Loucy (cell line): ENCODE measurements at regions not wholly inside any gene's neighbourhood (a gene's known extent, or its start where the extent isn't known, plus 50 kb on each side); places are given as distances from the start of the nearest gene placed in this dataset.

Experiments used
- H2AFZ ChIP-seq: fragments of 200-600 bp; sonication (generic); 2 replicates; pipeline ENCODE4 v1.6.0; 2016; ENCODE audit warnings: antibody characterized with exemption, mild to moderate bottlenecking, low read length, moderate library complexity
- H3F3A ChIP-seq: fragments of 200-600 bp; 2 replicates; pipeline ENCODE4 v1.6.0; 2016; ENCODE audit warnings: antibody characterized with exemption, low read depth, mild to moderate bottlenecking
- H3K27me3 ChIP-seq: fragments of 200-600 bp; sonication (generic); 2 replicates; pipeline ENCODE4 v1.6.1; 2014; ENCODE audit warnings: low read length, mild to moderate bottlenecking; ENCODE audit not compliant: insufficient read depth, poor library complexity, severe bottlenecking
- H3K36me3 ChIP-seq: fragments of 200-600 bp; sonication (generic); 2 replicates; pipeline ENCODE4 v1.6.1; 2016; ENCODE audit warnings: low read length; ENCODE audit not compliant: insufficient read depth
- H3K4me1 ChIP-seq: fragments of 200-600 bp; sonication (generic); 2 replicates; pipeline ENCODE4 v1.5.1; 2014; ENCODE audit warnings: low read length, mild to moderate bottlenecking; ENCODE audit not compliant: insufficient read depth, poor library complexity, severe bottlenecking
- H3K4me2 ChIP-seq: fragments of 200-600 bp; sonication (generic); 2 replicates; pipeline ENCODE4 v1.6.0; 2014; ENCODE audit warnings: antibody characterized with exemption, low read length, low read depth, mild to moderate bottlenecking; ENCODE audit not compliant: poor library complexity, severe bottlenecking
- H3K4me3 ChIP-seq: fragments of 200-600 bp; sonication (generic); 2 replicates; pipeline ENCODE4 v1.5.1; 2014; ENCODE audit warnings: low read length, mild to moderate bottlenecking, mixed read lengths; ENCODE audit not compliant: poor library complexity, severe bottlenecking
- H3K79me2 ChIP-seq: fragments of 200-600 bp; sonication (generic); 2 replicates; pipeline ENCODE4 v1.6.1; 2014; ENCODE audit warnings: low read length; ENCODE audit not compliant: insufficient read depth
- H3K9ac ChIP-seq: fragments of 200-600 bp; sonication (generic); 2 replicates; pipeline ENCODE4 v1.6.0; 2014; ENCODE audit warnings: mild to moderate bottlenecking, low read depth, low read length, moderate library complexity; ENCODE audit not compliant: poor library complexity, severe bottlenecking
- H3K9me2 ChIP-seq: fragments of 200-600 bp; sonication (generic); replicated peaks from 2 replicates; pipeline ENCODE4 v1.6.1; 2016; ENCODE audit warnings: low read depth, low read length, mixed read lengths
- H3K9me3 ChIP-seq: fragments of 200-600 bp; sonication (generic); 2 replicates; pipeline ENCODE4 v1.6.1; 2014; ENCODE audit warnings: mild to moderate bottlenecking, antibody characterized with exemption, low read length, low read depth; ENCODE audit not compliant: insufficient read depth
- H4K20me1 ChIP-seq: fragments of 200-600 bp; sonication (generic); 2 replicates; pipeline ENCODE4 v1.6.0; 2014; ENCODE audit warnings: antibody characterized with exemption, low read length, mild to moderate bottlenecking; ENCODE audit not compliant: insufficient read depth, poor library complexity, severe bottlenecking
- CTCF ChIP-seq: fragments of 200-600 bp; sonication (generic); conservative IDR thresholded peaks from 2 replicates; pipeline ENCODE4 v1.5.1; 2014; ENCODE audit warnings: mild to moderate bottlenecking, antibody characterized with exemption, low read length
- EZH2phosphoT487 ChIP-seq: fragments of 200-600 bp; IDR thresholded peaks from 2 replicates; pipeline ENCODE4 v1.6.1; 2018; ENCODE audit warnings: antibody characterized with exemption, mild to moderate bottlenecking, moderate library complexity, borderline replicate concordance

- no peaks in the 10 kb centered on the region for H3K9me3 ChIP-seq
- no peak overlapping the region for H2AFZ ChIP-seq
- no peaks in the 10 kb centered on the region for H3K9me2 ChIP-seq
- no peak overlapping the region for H3K9ac ChIP-seq
- no peaks in the 10 kb centered on the region for H3F3A ChIP-seq
- no peak overlapping the region for H3K4me3 ChIP-seq
- no peaks in the 10 kb centered on the region for H3K4me1 ChIP-seq
- no peaks in the 10 kb centered on the region for H3K79me2 ChIP-seq
- TF ChIP-seq CTCF (no peak), EZH2phosphoT487 (no peak)
- H4K20me1 ChIP-seq, result no peaks in the 10 kb centered on the region
- H3K27me3 ChIP-seq, result no peaks in the 10 kb centered on the region
- no peak overlapping the region for H3K4me2 ChIP-seq
- H3K36me3 ChIP-seq, result no peaks in the 10 kb centered on the region
Measured at GRCh38 chr5:89513299-89514044, 630.5 kb upstream of the MEF2C start.

GRCh38 chr5:89504051-89504450, 621.1 kb upstream of the MEF2C start:
- H3K4me1 ChIP-seq, result no peaks in the 10 kb centered on the region
- H3F3A ChIP-seq, result no peaks in the 10 kb centered on the region
- H2AFZ ChIP-seq, result no peak overlapping the region
- no peaks in the 10 kb centered on the region for H3K36me3 ChIP-seq
- no peak overlapping the region for H3K9ac ChIP-seq
- H3K4me3 ChIP-seq, result no peak overlapping the region
- no peaks in the 10 kb centered on the region for H3K9me3 ChIP-seq
- no peaks in the 10 kb centered on the region for H3K27me3 ChIP-seq
- no peak overlapping the region for H3K4me2 ChIP-seq
- H3K79me2 ChIP-seq, result no peaks in the 10 kb centered on the region
- TF ChIP-seq CTCF (no peak), EZH2phosphoT487 (no peak)
- H3K9me2 ChIP-seq, result no peaks in the 10 kb centered on the region
- no peaks in the 10 kb centered on the region for H4K20me1 ChIP-seq

GRCh38 chr5:89499787-89500186, 616.8 kb upstream of the MEF2C start:
- Histone ChIP-seq H3K9me3 (no peaks in the 10 kb centered on the region), H2AFZ (no peak overlapping the region), H3K9ac (no peak overlapping the region), H3K9me2 (no peaks in the 10 kb centered on the region), H3K27me3 (no peaks in the 10 kb centered on the region), H3K4me1 (no peaks in the 10 kb centered on the region), H3K79me2 (no peaks in the 10 kb centered on the region), H3F3A (no peaks in the 10 kb centered on the region), H3K36me3 (no peaks in the 10 kb centered on the region), H3K4me3 (no peak overlapping the region), H3K4me2 (no peak overlapping the region), H4K20me1 (no peaks in the 10 kb centered on the region)
- TF ChIP-seq EZH2phosphoT487 (no peak), CTCF (no peak)
